ENCODE measurements at regions not wholly inside any gene's neighbourhood (a gene's known extent, or its start where the extent isn't known, plus 50 kb on each side); places are given as distances from the start of the nearest gene placed in this dataset.

DNA sequence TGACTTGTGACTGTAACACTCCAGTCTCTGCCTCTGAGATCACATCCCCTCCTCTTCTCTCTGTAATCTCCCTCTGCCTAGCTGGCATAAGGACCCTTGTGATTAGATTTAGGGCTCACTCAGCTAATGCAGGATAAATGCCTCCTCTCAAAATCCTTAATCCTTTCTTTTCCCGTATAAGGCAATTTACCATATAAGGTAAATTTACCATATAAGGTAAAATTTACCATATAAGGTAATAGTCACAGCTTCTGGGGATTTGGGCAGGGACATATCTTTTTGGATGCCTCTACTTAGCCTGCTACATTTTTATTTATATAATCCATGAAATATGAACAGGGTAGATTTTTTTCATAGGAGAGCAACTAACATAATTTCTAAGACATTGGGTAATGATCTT is 318.0 kb upstream of the PUM3 start:
- DNase-seq = no peak

DNA sequence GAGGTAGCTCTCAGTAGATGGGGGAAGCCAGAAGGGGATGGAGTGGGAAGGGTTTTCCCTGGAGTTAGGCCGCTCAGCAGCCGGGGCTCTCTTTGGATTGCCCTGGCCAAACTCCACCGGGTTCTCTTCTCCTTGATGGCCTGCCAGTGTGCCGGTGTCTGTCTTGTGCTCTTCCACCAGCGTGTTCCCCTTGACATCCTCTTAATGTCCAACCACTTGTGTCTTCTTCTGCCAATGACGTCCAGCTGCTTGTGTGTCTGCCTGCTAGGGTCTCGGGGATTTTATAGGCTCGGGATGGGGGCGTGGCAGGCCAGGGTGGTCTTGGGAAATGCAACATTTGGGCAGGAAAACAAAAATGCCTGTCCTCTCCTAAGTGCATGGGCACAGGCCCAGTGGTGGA is 313.1 kb upstream of the PUM3 start:
- no peak for DNase-seq

DNA sequence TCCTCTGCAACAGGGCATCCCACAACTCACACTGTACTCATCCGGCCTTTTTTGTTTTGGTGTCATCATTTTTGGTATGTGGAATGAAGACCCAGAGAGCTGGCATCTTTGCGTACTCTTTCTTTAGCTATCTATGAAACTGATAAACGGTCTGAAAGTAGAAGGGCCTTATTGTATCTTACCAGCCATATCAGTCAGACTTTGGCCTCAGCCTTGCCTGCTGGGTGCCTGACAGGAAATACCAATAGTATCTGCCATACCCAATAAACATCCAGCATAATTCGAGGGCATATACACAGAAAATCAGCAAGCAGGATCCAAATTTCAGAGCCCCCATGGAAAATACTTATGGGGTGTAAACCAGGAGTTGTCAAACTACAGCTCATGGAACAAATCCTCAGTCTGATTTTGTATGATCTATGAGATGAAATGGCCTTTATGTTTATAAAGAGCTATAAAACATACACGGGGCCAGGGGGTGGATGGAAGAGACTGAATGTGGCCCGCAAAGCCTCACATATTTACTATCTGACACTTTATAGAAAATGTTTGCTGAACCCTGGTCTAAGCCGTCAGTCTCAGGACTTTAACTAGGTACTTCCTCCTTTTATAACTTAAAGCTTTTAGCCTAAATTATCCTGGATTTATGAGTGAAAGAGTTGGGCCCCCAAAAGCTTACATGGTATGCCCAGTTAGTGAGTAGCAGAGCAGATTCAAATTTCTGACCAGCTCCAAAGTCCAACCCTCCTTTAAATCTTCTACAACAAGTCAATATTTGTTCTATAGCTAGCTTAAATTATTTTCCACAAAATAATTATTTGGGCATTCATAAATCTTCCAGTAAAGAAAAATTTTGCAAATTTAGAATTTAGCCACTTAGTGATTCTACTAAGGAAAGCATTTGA is 308.0 kb upstream of the PUM3 start:
- DNase-seq = no peak

DNA sequence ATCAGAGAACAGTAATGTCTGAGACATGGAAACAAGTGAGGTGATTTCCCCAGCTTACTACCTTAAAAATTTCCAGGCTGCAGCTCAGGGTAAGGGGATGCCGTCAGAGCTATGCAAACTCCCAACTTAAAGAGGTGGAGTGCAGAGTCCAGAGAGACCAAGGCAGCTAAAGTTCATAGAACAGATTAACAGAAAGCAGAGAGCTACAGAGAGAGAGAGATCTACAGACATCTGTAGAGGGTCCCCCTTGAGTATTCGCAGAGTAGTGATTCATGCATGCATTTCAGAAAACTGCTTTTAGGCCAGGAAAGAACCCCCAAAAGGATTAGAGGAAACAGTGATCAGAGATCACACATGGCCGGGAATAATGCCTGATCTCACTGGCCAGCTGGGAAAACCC is 306.2 kb upstream of the PUM3 start:
- no peak for DNase-seq

GRCh38 chr9:3138231-3139229 is 294.6 kb upstream of the PUM3 start:
- DNase-seq = no peak

DNA sequence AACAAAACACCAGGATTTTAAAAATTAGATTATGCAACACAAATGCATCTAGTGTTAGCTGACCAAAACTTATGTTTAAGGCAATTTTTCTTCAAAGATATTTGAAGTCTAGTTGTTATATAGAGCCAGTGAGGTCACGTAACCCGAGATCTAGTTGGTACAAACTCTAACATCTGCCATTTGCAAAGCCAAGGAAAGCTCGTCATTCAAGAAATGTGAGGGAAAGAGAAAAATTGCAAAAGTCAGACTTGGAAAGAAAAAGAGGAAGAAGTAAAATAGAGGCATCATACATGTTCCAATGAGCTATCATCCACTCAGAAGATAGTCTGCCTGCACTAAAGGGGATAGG is 293.4 kb upstream of the PUM3 start:
- DNase-seq = no peak

- DNase-seq = no peak
Observed at GRCh38 chr9:3136686-3137346, 292.9 kb upstream of the PUM3 start.

GRCh38 chr9:3136230-3136629 is 292.3 kb upstream of the PUM3 start:
- DNase-seq = no peak

DNA sequence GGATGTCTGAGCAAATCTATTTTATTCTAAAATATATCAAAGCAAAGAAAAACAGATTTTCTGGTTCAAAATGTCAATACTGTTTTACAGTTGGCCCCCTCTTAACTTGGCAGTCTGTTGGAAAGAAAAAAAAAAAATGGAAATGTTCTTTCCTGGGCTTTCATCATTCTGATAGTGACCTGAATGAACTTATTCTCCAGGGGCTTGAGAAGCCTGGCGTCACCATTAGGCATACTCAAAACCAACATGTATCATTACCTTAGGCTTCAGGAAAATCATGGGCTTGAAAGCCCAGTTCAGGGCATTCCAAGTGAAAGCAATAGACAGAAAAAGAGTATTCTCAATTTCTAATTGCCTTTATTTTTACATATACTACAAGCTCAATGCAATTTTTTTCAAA is 283.7 kb upstream of the PUM3 start:
- no peak for DNase-seq

DNA sequence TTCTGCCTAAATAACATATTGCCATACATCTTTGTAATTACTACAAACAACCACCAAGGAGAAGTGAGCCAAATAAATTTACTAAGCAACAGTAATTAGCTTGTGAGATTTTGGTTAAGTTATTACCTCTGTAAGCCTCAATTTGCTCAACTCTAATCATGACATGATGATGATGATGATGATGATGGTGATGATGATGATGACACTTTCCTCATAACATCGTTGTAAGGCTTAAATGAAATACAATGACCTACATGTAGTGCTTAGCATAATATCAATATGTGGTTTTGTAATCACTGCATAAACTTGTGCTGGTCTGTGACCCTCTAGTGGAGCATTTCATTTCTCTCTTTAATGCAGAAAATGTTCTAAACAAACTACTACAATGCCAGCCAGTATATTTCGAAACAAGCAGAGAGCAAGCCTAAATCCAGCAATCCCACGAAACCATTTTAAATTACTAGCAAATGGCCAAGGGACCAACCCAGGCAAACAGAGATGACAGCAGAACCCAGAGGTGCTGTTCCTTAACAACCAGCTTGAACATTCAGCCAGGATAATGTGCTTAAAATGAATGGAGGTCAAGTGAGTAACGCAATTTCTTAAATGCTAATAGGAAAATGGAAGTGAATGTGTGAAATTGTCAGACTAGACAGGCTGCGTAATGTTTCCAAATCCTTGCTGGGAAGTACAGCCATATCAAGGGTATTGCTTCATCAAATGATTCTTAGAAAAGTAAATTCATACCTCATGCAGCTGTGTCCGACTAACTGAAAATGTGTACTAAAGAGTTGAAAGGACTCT is 281.9 kb upstream of the PUM3 start:
- DNase-seq = no peak

DNA sequence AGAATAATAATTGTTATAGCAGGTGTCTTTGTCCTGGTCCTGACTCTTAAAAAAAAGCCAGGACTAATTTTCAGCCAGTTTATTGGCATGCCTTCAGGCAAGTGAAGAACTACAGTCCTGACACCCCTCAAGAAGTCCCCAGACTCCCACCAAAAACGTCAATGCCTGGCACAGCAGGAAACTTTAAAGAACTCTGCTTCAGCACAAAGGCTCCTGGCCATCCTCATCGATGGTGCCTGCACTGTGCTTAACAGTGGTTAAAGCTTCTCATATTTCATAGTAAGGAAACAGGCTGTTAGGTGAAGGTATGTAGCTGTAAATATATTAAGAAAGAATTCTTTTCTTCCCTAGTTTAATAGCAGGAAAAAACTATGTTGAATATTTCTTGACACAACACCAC is 280.1 kb upstream of the PUM3 start:
- DNase-seq = no peak

GRCh38 chr9:3118081-3118480 is 274.2 kb upstream of the PUM3 start:
- no peak for DNase-seq

DNA sequence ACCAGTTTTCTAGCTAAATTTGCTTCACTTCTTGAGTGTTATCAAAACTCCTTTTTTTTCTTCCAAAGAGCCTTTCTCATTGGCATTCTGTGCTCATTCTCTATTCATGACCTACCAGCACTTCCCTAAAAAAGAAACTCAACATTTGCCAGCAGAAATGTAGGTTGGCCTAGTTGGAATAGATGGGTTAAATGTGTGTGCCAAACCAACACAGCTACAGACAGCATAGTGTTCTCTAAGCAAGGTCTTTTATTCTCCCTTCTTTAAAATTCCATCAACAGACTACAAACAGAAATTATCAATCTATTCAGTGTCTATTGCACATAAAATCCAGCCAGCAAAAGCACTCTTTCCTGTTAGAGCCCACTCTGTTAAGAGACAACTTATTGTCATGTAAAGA is 255.8 kb upstream of the PUM3 start:
- DNase-seq = no peak

GRCh38 chr9:3088219-3088618 is 244.3 kb upstream of the PUM3 start:
- DNase-seq = peak; percentile 10 to 19

GRCh38 chr9:3087697-3088096 is 243.8 kb upstream of the PUM3 start:
- DNase-seq = no peak

DNA sequence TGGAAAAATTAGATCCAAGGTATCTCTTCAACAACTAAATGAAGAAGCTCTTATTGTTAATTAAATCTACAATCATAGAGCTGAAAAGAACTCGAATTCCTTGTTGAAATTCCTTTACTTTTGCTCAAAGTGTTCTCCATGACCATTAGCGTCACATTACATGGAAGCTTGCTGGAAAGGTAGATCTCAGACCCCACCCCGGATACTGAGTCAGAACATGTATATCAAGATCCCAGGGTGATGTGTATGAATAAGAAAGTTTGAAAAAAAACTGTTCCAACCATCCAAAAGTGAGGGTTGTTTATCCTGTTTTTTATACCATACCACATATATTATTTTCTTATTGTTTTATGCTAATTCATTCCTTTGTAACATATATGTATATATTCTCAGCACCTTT is 237.1 kb upstream of the PUM3 start:
- no peak for DNase-seq

DNA sequence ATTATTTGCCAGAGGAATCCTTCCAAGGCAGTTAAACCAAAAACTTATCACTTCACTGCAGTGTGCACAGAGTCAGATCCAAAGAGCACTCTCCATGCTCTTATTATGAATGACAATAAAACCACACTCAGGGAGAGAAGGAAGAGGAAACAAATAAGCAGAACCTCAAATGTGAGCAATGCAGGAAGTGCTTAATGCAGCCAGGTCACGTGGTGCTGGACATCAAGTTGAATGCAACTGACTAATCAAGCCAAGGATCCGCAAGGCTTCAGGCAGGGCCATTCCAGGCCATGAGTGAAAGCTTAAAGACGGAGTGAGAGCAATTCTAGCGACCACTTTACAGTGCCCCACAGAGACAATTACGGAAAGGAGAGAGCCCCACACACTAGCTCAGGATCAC is 230.4 kb upstream of the PUM3 start:
- DNase-seq = no peak

DNA sequence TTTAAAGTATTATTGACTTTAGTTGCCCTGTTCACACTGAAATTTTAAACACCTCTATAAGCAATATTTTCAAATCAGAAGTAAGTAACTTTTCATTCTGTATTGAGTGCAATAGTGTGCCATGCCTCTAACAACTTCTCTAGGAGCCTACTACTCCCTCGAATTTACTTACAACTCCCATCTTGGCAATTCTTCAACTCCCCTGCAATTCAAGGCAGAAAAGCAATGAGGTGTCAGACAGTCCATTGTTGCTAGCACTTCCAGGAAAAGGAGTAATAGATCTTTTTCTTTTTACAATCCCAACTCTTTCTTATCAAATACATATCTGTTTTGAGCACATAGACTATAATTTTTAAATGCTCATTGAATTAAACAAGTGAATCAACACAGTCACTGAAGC is 222.7 kb upstream of the PUM3 start:
- no peak for DNase-seq

DNA sequence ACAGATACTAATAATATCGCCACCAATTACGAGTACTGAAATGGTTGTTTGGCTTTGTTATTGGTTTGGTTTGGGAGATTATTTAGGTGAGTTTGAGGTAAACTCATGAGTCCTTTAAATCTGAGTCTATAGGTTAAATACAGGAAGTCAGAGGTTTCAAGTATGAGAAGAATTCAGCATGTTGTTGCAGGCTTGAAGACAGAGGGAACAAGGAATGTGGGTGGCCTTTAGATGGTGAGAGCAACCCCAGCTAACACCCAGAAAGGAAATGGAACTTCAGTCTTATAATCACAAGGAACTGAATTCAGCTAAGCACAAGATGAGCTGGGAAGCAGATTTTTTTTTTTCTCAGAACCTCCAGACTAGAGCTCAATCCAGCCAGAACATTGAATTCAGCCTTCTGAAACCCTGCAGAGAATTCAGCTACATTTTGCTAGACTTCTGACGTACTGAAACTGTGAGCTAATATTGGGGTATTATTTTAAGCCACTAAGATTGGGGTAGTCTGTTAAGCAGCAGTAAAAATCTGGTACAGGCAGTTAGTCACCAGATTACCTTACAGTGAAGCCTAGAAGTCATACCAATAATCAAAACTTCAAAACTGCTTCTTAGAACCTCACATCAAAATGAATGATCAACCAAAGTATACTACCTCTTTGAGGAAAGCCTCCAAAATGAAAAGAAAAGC is 216.0 kb upstream of the PUM3 start:
- no peak for DNase-seq

DNA sequence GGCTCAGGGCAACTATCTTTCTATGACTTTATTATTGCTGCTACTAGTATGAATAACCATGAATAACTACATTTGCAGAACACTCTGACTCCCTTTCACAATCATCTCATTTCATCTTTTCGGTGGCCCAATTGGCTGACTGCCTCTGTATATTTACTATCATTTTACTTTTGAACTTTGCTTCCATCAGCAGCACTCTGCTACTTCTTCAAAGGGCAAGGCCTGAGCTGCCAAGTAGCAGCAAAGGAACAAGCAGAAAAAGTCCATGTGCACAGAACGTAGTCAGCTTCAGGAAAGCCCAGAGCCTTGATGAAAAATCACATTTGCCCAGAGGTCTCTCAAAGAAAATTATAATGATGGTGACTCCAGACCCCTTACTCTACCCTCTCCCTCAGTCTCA is 214.5 kb upstream of the PUM3 start:
- no peak for DNase-seq

DNA sequence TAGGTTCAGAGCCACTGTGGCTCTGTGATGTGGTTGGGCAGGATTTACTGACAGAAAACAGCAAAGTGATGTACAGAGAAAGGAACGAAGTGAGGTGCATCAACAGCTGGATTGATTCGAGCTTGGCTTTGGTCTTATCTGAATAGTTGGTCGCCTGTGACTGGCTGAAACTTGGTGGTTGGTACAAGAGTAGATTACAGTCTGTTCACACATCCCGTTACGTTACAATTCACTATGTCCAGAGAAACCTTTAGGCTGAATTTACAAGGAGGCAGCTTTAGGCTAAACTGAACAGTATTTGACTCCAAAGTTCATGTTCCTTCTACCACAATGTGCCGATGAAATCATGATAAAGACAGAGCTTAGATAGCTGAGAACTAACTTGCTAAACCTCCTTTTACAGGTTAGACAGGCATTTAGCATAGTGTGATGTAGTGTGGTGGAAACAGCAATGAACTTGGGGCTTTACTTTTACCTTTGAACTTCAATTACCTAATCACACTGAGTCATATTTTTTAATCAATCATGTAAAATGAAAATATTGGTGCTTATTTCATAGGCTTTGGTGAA is 210.2 kb upstream of the PUM3 start:
- DNase-seq = no peak

DNA sequence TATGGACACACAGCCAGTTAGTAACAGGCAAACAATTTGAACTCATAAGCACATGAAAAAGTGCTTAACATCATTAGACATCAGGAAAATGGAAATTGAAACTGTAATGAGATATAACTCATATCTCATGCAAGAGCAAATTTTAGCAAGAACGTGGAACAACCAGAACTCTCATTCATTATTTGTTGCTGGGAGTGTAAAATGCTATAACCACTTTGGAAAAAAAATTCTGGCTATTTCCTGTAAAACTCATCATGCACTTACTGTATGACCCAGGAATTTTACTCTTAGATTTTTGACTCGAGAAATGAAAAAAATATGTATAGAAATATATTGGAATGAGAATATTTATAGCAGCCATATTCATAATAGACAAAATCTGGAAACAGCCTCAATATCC is 205.7 kb upstream of the PUM3 start:
- no peak for DNase-seq

Measured in NCI-H526 (cell line).